ENCODE measurements at regions not wholly inside any gene's neighbourhood (a gene's known extent, or its start where the extent isn't known, plus 50 kb on each side); places are given as distances from the start of the nearest gene placed in this dataset.
"Not testable (repeated sequence)": the region's sequence is repeated elsewhere in the genome, so short reads cannot be mapped to it uniquely, and the experiment has no call there.

- peaks cover 10% of the 10 kb centered on the region for H3K27me3 Mint-ChIP-seq
- no peaks in the 10 kb centered on the region for H3K36me3 Mint-ChIP-seq
- DNase-seq, result no peak
- H3K27ac Mint-ChIP-seq, result no peak overlapping the region
- peaks cover 10% of the 10 kb centered on the region for H3K9me3 Mint-ChIP-seq
- no peaks in the 10 kb centered on the region for H3K4me1 Mint-ChIP-seq
- H3K4me3 Mint-ChIP-seq, result no peak overlapping the region
Measured at GRCh38 chr10:126759531-126759930, 89.0 kb upstream of the C10orf90 start.

GRCh38 chr10:126766646-126767045 lies 96.2 kb upstream of the C10orf90 start:
- H3K4me1 Mint-ChIP-seq, H3K36me3 Mint-ChIP-seq, H3K4me3 Mint-ChIP-seq, DNase-seq, H3K27me3 Mint-ChIP-seq, H3K27ac Mint-ChIP-seq: not testable (repeated sequence)
- peaks cover 11% of the 10 kb centered on the region for H3K9me3 Mint-ChIP-seq

- Mint-ChIP-seq H3K4me1 (no peaks in the 10 kb centered on the region), H3K36me3 (no peaks in the 10 kb centered on the region), H3K27ac (no peak overlapping the region), H3K4me3 (no peak overlapping the region), H3K9me3 (no peaks in the 10 kb centered on the region), H3K27me3 (peaks cover 9% of the 10 kb centered on the region)
- DNase-seq, result no peak
Measured at GRCh38 chr10:126770809-126771208, 100.3 kb upstream of the C10orf90 start.

GRCh38 chr10:126776168-126776567 lies 105.7 kb upstream of the C10orf90 start:
- Mint-ChIP-seq H3K9me3 (no peaks in the 10 kb centered on the region), H3K27me3 (peaks cover 9% of the 10 kb centered on the region), H3K27ac (no peak overlapping the region), H3K4me1 (no peaks in the 10 kb centered on the region), H3K36me3 (no peaks in the 10 kb centered on the region), H3K4me3 (no peak overlapping the region)
- no peak for DNase-seq

GRCh38 chr10:126777714-126778113 lies 107.2 kb upstream of the C10orf90 start:
- no peak for DNase-seq
- Mint-ChIP-seq H3K4me1 (no peaks in the 10 kb centered on the region), H3K36me3 (no peaks in the 10 kb centered on the region), H3K9me3 (no peaks in the 10 kb centered on the region), H3K27ac (no peak overlapping the region), H3K4me3 (no peak overlapping the region), H3K27me3 (peaks cover 3% of the 10 kb centered on the region)

- Mint-ChIP-seq H3K4me1 (no peaks in the 10 kb centered on the region), H3K27ac (no peak overlapping the region), H3K9me3 (no peaks in the 10 kb centered on the region), H3K4me3 (no peak overlapping the region), H3K27me3 (peaks cover 7% of the 10 kb centered on the region), H3K36me3 (no peaks in the 10 kb centered on the region)
- no peak for DNase-seq
Measured at GRCh38 chr10:126781450-126782216, 111.1 kb upstream of the C10orf90 start.

- H3K4me3 Mint-ChIP-seq, result no peak overlapping the region
- H3K36me3 Mint-ChIP-seq, result no peaks in the 10 kb centered on the region
- H3K27me3 Mint-ChIP-seq, result peaks cover 12% of the 10 kb centered on the region
- no peaks in the 10 kb centered on the region for H3K9me3 Mint-ChIP-seq
- DNase-seq, result no peak
- H3K27ac Mint-ChIP-seq, result no peak overlapping the region
- no peaks in the 10 kb centered on the region for H3K4me1 Mint-ChIP-seq
Measured at GRCh38 chr10:126783806-126784557, 113.5 kb upstream of the C10orf90 start.

GRCh38 chr10:126787201-126787600 lies 116.7 kb upstream of the C10orf90 start:
- no peak overlapping the region for H3K27ac Mint-ChIP-seq
- no peak for DNase-seq
- peaks cover 12% of the 10 kb centered on the region for H3K27me3 Mint-ChIP-seq
- no peaks in the 10 kb centered on the region for H3K9me3 Mint-ChIP-seq
- no peaks in the 10 kb centered on the region for H3K4me1 Mint-ChIP-seq
- H3K36me3 Mint-ChIP-seq, result no peaks in the 10 kb centered on the region
- no peak overlapping the region for H3K4me3 Mint-ChIP-seq

GRCh38 chr10:126795318-126795717 lies 109.9 kb upstream of the DOCK1 start:
- no peak overlapping the region for H3K4me3 Mint-ChIP-seq
- no peak overlapping the region for H3K27ac Mint-ChIP-seq
- H3K36me3 Mint-ChIP-seq, result no peaks in the 10 kb centered on the region
- peaks cover 2% of the 10 kb centered on the region for H3K9me3 Mint-ChIP-seq
- H3K4me1 Mint-ChIP-seq, result no peaks in the 10 kb centered on the region
- no peaks in the 10 kb centered on the region for H3K27me3 Mint-ChIP-seq
- DNase-seq, result no peak

- Mint-ChIP-seq H3K27ac (no peak overlapping the region), H3K27me3 (no peaks in the 10 kb centered on the region), H3K36me3 (no peaks in the 10 kb centered on the region), H3K4me3 (no peak overlapping the region), H3K4me1 (no peaks in the 10 kb centered on the region), H3K9me3 (peaks cover 4% of the 10 kb centered on the region)
- no peak for DNase-seq
Measured at GRCh38 chr10:126798649-126799048, 106.6 kb upstream of the DOCK1 start.

- no peak for DNase-seq
- Mint-ChIP-seq H3K27me3 (no peaks in the 10 kb centered on the region), H3K36me3 (no peaks in the 10 kb centered on the region), H3K4me3 (no peak overlapping the region), H3K4me1 (no peaks in the 10 kb centered on the region), H3K27ac (no peak overlapping the region), H3K9me3 (peaks cover 1% of the 10 kb centered on the region)
Measured at GRCh38 chr10:126803394-126803793, 101.8 kb upstream of the DOCK1 start.

GRCh38 chr10:126804396-126804795 lies 100.8 kb upstream of the DOCK1 start:
- Mint-ChIP-seq H3K9me3 (peaks cover 1% of the 10 kb centered on the region), H3K27ac (no peak overlapping the region), H3K4me3 (no peak overlapping the region), H3K27me3 (no peaks in the 10 kb centered on the region), H3K4me1 (no peaks in the 10 kb centered on the region), H3K36me3 (no peaks in the 10 kb centered on the region)
- no peak for DNase-seq

GRCh38 chr10:126806498-126806897 lies 98.7 kb upstream of the DOCK1 start:
- Mint-ChIP-seq H3K9me3 (peaks cover 6% of the 10 kb centered on the region), H3K4me1 (no peaks in the 10 kb centered on the region), H3K27ac (no peak overlapping the region), H3K4me3 (no peak overlapping the region), H3K27me3 (no peaks in the 10 kb centered on the region), H3K36me3 (no peaks in the 10 kb centered on the region)
- no peak for DNase-seq

GRCh38 chr10:126806991-126807702 lies 98.1 kb upstream of the DOCK1 start:
- no peak overlapping the region for H3K4me3 Mint-ChIP-seq
- peaks cover 6% of the 10 kb centered on the region for H3K9me3 Mint-ChIP-seq
- H3K36me3 Mint-ChIP-seq, result no peaks in the 10 kb centered on the region
- H3K27me3 Mint-ChIP-seq, result no peaks in the 10 kb centered on the region
- H3K27ac Mint-ChIP-seq, result no peak overlapping the region
- H3K4me1 Mint-ChIP-seq, result no peaks in the 10 kb centered on the region
- no peak for DNase-seq

- DNase-seq, result no peak
- H3K4me3 Mint-ChIP-seq, result no peak overlapping the region
- H3K36me3 Mint-ChIP-seq, result no peaks in the 10 kb centered on the region
- peaks cover 5% of the 10 kb centered on the region for H3K9me3 Mint-ChIP-seq
- H3K27me3 Mint-ChIP-seq, result no peaks in the 10 kb centered on the region
- H3K4me1 Mint-ChIP-seq, result no peaks in the 10 kb centered on the region
- H3K27ac Mint-ChIP-seq, result no peak overlapping the region
Measured at GRCh38 chr10:126808103-126808502, 97.1 kb upstream of the DOCK1 start.

Data from activated naive CD8-positive, alpha-beta T cell treated with anti-CD3 and anti-CD28 coated beads for 36 hours (primary cell).